ENCODE measurements at regions not wholly inside any gene's neighbourhood (a gene's known extent, or its start where the extent isn't known, plus 50 kb on each side); places are given as distances from the start of the nearest gene placed in this dataset.
"Not testable (repeated sequence)": the region's sequence is repeated elsewhere in the genome, so short reads cannot be mapped to it uniquely, and the experiment has no call there.

DNA sequence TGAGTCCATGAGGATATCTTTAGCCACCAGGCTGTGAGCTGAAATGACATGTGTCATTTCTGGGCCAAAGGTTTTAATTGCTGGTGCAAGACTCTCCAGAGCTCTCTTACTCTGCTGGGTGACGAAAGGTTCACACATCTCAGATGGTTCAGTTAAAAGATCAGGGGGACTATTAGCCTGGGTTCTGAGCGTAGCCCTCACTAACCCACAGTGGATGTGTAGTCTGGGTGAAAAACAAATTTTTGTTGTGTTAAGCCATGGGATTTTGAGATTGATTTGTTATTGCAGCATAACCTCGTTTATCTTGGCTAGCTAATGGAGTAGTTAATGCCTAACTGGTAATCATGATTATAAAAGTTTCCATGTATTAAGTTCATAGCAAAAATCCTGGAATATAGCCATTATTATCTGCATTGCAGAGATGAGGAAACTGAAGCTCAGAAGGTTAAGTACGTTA lies 251.5 kb downstream of the RMST start:
- no peak for DNase-seq

DNA sequence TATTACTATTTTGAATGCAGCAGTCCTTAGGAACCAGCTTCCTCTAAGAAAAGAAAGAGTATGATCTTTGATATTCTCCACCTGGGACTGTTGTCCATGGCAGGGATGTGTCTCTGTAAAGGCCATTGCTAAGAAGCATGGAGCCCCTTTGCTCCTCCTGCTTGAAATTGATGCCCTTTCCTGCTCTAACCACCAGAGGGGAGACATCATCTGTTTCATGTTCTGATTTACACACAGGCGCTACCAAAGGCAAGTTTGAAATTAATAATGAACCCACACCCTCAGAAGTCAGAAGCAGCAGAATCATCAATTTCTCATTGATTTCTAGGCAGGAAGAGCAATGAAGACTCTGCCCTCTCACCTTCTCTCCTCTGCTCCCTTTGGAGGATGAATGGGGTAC lies 253.8 kb downstream of the RMST start:
- no peak for DNase-seq

DNA sequence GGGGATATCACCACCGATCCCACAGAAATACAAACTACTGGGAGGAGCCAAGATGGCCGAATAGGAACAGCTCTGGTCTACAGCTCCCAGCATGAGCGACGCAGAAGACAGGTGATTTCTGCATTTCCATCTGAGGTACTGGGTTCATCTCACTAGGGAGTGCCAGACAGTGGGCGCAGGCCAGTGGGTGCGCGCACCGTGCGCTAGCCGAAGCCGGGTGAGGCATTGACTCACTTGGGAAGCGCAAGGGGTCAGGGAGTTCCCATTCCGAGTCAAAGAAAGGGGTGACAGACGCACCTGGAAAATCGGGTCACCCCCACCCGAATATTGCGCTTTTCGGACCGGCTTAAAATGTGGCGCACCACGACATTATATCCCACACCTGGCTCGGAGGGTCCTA lies 261.2 kb downstream of the RMST start:
- DNase-seq, result not testable (repeated sequence)

DNA sequence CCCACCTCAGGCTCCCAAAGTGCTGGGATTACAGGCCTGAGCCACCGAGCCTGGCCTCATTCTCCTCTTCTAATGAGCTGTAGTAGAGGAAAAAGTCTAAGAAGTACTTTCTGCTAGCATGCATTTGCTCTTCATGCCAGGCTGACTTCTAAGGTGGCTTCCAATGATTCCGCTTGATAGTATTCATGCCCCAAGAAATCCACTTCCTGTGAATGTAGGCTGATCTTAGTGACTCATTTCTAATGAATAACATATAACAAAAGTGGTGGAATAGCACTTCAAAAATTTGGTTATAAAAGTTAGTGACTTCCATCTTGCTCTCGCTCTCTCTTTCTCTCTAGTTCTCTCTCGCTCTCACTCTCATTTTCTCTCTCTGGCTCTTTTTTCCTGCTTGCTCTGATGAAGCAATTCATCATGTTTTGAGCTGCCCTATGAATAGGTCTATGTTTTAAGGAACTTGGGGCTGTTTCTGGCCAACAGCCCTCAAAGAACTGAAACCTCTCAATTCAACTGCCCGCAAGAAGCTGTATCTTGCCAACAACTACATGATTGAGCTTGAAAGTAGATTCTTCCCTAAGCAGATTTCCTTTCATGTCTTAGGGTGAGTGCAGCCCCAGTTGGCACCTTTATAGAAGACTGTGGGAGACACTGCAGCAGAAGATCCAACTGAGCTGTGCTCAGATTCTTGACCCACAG lies 282.9 kb downstream of the RMST start:
- no peak for DNase-seq

DNA sequence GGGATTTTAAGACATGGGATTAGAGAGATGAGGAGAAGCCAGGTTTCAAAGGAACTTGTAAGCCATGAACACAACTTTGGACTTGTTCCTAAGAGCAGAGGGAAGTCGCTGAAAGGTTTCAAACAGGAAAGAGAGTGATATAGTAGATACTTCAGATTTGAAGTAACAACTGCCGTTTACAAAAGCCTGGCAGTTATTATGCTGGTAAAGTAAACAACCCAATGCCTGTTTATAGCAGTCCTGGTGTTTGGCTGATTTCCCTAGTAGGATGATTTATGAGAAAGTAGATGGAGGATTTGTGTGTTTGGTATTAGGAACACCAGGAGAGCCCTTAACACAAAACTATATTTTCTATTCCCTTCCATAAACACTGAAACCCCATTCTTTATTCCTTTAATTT lies 285.7 kb downstream of the RMST start:
- DNase-seq, result no peak

DNA sequence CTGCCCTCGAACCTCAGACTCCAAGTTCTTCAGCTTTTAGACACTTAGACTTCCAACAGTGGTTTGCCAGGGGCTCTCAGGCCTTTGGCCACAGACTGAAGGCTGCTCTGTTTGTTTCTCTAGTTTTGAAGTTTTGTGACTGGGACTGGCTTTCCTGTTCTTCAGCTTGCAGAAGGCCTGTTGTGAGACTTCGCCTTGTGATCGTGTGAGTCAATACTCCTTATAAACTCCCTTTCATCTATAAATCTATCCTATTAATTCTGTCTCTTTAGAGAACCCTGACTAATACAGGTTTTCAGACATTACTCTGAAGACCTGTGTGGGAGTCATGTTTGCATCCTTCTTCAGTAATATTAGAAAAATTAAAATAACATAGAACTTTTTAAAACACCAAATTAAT lies 289.1 kb downstream of the RMST start:
- no peak for DNase-seq

DNA sequence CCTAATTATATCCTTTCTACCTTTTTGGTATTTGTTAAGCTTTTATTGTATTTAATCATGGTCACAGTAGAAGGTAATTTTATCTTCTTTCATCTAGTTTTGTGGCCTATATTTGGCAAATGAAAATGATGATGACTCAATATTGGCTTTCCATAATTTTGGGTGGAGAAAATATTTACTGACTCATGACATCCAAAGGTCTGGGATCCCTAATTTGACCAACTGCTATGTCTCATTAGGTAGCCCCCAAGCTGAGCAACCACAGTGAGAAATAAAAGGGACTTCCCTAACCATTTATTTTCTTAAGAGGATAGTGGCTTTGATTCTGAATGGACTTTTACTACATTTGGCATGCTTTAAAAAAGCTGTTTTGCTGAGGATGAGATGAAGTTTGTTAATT lies 289.5 kb downstream of the RMST start:
- no peak for DNase-seq

DNA sequence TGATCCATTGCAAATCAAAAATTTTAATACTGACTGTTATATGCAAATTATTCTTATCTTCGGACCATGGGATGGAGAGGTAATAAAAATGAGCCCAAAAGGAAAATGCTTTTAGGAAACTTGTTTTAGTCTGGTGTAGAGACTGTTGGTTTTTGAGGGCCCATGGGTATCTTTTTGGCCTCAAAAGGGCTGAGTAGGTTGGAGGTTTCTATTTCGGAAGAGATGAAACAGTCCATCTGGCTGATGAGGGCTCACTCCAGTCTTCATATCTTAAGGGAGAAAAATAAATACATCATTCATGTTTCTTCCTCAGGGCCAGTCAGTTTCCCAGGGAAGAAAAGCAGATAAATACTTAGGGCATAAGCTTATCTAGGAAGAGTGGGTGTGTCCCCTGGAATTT lies 290.7 kb downstream of the RMST start:
- DNase-seq, result no peak

DNA sequence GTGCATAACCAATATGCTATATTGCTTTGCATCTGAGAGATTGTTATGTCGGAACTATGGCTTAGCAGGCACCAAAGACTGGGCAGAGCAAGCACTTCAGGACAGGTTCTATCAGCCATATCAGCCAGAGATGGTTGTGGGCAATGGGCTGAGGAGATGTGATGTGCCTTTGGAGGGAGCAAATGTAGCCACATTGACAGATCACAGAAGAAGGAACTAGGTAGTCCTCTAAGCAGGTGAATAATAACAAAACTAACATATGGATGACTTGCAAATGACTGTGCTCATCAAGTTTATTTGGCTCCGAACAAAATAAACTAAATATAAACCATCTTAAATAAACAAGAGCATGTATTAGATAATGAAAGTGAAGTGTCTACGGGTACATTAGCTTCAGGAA lies 291.7 kb downstream of the RMST start:
- DNase-seq, result no peak

DNA sequence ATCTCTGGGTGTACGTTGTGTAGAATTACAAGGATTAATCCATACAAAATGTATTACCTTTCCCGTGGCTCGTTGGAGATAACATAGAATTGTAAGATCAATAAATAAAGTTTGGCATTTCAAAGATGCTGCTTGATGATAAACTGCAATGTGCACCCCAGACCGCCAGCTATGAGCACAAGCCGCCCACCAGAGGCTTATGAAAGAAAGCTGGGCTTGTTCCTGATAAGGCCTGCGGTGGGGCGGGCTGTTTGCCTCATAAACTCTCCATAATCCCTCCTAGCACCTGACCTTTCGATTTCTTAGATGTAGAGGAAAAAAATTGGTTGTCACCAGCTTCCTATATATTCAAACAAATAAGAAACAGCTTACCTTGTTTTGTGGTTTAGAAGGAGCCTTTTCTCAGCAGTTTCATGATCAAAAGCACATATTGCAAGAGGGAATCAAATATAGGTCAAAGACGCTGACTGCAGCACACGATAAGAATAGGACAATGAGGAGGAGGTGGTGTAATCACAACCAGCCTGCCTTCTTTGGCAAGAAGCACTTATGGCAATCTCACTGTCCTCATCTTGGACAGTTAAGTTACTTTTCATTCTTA lies 293.6 kb downstream of the RMST start:
- no peak for DNase-seq

DNA sequence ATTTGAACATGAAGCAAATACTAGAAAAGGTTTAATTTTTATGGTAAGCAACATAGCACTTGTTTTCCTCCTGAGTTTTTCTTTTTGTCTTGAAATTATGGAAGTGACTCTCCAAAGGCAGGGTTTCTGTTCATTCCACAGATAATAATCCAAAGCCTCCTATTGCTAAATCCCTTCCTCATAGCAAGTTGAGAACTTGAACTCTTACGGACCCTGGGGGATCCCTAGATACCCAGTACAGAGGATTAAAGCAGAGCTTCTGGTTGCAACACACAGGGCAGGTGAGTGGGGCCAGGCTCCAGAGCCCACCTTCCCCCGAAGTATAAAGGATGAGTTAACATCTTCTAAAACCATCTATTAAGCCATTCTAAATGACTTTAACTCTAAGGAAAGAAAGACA lies 294.1 kb downstream of the RMST start:
- DNase-seq, result no peak

DNA sequence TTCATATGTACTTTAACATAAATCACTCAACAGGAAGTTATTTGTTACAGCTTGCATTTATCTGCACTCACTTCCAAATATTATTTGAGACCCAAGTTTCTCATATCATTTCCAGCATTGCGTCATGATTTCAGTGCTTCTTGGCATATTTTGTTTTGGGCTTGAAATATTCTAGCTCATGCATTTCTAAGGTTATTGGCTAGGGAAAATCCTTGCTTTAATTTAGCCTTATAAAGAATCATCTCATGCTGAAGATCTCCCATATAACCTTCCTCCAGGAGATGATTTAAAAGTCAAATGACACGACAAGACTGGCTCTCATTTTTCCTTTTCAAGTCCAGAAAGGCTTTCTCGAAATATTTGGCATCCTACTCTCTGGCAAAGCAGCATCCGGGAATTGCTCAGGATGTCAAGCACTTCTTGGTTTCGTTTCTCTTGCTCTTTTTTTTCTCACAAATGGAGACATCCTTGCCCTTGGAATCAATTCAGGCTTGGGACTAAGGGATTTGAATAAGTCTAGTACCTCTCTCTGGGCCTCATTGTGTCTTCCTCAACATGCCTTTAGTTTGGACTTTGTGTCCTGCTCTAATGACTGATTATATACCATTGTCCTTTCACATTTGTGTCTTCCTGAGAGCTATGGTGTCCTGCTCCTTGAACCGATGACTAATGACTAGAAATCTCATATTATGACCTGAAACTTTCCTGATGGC lies 295.0 kb downstream of the RMST start:
- DNase-seq, result peak; percentile 74

DNA sequence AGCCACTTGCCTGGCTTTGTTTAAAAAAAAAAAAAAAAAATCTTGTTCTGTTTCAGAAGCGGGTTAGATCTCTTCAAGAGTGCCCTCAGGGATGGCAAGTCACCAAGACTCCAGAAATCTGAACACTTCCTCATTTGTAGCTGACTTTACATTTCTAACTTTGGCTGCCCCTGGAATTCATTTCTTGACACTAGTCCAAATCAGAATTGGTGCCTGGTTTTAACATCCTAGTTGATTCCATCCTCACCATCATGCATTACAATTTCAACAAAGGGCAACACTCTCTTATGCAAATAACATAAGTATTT lies 295.5 kb downstream of the RMST start:
- DNase-seq, result no peak

DNA sequence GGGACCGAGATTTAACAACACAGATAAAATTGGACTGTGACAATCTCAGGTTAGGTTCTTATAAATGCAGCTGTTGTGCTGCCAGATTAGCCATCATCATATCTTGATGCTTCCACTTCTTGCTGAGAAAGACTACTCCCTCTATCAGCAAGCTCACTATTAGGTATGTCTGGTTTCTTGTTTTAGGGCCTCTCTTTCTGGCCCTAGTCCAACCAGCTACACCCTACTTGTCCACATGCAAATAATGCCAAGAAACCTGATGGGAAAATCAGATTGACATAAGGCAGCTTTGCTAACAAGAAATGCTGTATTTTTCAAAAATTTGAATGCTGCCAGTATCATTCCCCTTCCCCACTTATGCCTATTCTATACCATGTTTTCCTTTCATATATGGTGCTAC lies 296.0 kb downstream of the RMST start:
- DNase-seq, result no peak

DNA sequence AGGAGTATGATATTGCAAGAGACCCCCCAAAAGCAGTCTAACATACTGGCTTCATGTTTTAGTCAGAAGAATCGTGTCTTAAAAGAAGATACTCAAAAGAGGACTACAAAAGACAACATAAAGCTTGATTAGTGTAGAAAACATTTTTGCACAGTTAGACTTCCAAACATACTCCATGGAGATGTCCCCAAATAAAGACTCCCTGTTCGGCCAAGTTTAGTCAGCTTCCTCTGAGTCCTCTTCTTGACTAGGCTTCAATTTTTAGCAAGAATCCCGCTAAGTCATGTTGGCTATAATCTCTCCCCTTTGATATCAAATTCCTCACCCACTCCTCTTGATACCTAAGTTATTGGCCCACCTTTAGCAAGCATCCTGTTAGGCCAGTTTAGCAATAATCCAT lies 298.0 kb downstream of the RMST start:
- DNase-seq, result no peak

DNA sequence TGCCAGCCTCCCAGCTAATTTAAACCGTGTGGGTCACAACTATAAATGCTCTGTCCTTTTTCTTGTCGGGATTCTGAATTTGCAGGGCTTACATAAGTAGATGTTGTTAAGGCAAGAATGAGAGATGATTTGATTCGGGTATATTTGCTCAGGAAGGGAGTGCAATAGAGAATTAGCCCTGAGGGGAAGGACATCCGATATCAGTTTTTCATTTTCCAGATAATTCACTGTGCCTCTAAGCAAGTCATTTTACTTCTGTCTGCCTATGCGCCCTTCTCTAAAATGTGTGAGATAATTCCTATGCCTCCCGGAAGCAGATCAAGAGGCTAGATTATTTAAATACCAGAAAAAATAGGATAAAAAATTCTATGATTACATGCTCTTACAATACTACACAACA lies 300.5 kb downstream of the RMST start:
- DNase-seq, result no peak

DNA sequence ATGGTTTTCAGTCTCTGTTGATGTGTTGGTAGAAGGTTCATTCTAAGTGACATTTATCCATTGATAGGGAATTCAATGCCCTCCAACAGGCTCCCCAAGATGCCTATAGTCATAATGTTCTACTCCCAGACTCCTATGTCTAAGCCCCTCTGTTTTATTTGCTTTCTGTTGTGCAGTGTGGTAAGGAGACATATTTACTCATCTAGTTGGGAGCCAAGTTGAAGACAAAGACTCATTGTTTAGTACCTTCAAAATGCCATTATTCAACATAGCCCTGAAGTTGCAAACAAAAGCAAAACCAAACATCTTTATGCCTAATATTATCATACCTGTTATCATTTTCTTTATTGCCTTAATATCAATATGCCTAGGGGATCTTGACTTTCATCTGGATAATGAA lies 302.1 kb downstream of the RMST start:
- DNase-seq, result no peak

DNA sequence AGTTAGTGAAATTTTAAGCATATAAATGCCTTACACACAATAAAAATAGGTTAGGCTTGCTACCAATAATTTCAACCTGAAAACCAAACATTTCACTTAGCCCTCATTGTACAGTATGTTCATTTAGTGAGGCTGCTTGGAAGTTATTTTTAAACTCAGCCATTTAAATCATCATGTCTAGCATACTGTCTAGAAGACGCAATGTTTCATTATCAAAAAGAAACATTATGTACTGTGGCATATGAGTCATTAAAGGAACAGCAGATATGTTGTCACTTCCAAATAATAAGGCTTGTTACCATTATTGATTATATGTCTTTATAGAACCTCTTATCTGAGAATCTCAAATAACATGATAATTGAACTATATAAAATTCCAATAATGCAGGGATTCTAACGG lies 304.7 kb downstream of the RMST start:
- DNase-seq, result no peak

DNA sequence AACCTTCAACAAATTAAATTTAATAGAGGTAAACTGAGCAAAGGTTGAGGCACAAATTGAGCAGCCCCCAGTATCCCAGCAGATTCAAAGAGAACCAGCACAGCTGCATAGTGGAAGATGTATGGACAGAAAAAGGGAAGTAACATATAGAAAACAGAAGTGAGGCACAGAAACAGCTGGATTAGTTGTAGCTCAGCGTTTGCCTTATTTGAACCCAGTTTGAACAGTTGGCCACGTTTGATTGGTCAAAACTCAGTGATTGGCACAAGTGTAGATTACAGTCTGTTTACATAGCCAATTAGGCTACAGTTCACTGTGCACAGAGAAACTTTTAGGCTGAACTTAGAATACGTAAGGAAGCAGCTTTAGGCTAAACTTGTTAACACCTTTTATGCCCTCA lies 315.5 kb downstream of the RMST start:
- DNase-seq, result no peak

DNA sequence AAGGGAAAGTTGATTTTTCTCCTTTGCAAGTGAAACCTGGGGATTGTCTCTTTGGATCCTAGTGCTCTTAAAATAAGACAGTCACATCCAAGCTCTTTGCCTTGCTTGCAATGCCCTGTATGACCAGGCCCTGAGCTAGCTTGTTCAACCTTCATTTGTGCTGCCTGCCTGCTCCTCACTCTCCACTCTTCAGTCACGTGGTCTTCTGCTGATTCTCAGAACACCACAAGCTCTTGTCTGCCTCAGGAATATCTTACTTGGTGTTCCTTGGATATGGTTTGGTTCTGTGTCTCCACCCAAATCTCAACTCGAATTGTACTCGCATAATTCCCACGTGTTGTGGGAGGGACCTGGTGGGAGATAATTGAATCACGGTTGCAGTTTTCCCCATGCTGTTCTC lies 318.7 kb downstream of the RMST start:
- no peak for DNase-seq

DNA sequence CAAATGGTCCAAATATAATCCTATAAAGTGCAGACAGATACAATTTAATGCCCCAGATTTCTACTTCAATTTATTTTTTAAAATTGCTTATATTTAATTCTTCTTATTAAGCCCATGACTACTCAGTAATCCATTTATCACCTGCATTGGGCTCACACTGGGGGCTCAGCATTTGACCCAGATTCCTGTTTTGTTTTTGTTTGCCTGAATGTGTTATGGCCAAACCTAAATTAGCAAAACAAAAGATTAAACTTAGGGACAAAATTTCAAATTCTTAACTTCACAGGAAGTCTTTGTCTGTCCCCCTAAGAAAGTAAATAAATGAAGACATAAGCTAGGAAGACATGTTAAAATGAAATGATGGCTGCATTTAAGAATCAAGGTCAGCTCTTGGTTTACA lies 322.3 kb downstream of the RMST start:
- no peak for DNase-seq

DNA sequence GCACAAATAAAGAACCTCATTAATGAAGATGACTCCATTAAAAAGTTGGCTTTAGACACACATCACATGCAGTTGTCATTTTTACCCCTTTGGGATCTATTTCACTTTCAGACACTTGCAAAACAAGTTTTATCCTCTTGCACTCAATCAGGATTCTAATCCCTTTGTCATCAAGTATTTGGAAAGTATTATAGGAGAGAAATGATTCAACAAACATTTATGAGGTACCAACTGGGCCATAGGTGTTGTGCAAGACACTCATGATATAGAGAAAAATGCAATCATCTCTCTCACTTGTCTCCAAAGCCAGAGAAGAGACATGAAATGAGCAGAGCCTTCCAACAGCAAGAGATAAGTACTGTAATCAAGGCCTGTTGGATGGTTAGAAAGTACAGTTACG lies 327.7 kb downstream of the RMST start:
- no peak for DNase-seq

DNA sequence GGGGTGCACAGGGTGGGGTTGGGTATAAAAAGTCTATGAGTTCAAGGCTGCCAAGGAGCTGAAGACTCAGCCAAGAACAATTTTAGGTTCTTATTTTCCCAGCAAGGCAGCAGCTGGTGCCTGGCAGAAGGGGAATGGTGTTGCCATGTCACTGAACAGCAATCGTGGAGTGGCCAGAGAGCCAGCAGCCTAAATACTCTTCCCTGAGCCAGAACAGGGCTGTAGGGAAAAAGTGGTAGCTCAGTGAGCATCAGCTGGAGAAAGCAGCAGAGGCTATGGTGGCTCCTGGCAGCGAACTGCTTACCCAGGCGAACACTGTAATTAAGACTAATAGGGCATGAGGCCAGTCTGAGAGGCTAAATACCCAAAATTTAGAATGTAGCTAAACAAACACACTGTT lies 334.9 kb downstream of the RMST start:
- DNase-seq, result no peak

DNA sequence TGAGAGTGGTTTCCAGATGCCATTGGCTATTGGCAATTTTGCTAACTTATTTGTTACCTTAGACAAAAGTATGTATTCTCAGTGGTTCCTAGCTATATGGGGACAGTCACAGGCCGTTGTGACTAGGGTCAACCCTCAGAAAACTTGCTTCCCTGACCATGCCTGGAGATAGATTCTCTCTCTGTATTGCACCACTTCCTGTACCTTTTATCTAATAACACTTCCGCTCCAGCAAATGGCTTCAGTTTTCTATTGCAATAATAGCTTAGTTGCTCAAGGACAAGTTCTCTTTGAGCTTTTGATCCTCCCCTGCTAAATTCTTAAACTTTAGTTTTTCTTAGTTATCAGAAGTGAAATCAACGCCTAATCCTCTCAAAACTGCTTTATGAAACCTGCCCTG lies 338.0 kb downstream of the RMST start:
- DNase-seq, result no peak

Data from skin of body (tissue), 1 donor.